ENCODE measurements at regions not wholly inside any gene's neighbourhood (a gene's known extent, or its start where the extent isn't known, plus 50 kb on each side); places are given as distances from the start of the nearest gene placed in this dataset.

DNA sequence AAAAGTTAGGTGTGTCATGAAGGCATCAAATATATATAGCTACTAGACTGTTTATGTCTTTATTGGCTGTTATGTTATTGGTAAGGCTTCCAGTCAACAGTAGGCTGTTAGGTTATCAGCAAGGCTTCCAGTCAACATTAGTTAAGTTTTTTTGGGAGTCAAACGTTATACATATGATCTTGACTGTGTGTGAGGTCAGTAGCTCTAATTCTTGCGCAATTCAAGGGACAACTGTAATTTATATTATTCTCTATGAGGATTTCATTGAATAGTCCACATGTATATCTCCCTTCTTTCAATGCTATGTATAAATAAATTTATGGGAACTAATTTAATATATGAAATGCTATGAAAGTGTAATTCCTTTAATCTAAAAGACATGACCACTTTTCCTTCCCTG, 757.5 kb upstream of the TMEFF2 start:
- TF ChIP-seq EZH2 (IDR thresholded peaks at IDR 0.05; ENCODE audit: low read depth, low read length, severe bottlenecking) (no peak), POLR2A (IDR thresholded peaks at IDR 0.05; ENCODE audit: control extremely low read depth in 1 of 2, low read depth in 2 of 2, low read length in 2 of 2) (no peak), EP300 (IDR thresholded peaks at IDR 0.05; ENCODE audit: borderline replicate concordance in 1 of 2, low read depth in 2 of 2, low read length in 2 of 2) (no peak), CREB1 (IDR thresholded peaks at IDR 0.05) (no peak)
- TF ChIP-seq, protein P1, sequence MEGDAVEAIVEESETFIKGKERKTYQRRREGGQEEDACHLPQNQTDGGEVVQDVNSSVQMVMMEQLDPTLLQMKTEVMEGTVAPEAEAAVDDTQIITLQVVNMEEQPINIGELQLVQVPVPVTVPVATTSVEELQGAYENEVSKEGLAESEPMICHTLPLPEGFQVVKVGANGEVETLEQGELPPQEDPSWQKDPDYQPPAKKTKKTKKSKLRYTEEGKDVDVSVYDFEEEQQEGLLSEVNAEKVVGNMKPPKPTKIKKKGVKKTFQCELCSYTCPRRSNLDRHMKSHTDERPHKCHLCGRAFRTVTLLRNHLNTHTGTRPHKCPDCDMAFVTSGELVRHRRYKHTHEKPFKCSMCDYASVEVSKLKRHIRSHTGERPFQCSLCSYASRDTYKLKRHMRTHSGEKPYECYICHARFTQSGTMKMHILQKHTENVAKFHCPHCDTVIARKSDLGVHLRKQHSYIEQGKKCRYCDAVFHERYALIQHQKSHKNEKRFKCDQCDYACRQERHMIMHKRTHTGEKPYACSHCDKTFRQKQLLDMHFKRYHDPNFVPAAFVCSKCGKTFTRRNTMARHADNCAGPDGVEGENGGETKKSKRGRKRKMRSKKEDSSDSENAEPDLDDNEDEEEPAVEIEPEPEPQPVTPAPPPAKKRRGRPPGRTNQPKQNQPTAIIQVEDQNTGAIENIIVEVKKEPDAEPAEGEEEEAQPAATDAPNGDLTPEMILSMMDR (IDR thresholded peaks at IDR 0.05; ENCODE audit: control extremely low read depth in 1 of 3, insufficient read depth in 1 of 3, low read depth in 1 of 3, low read length in 3 of 3) = no peak
